ENCODE measurements at regions not wholly inside any gene's neighbourhood (a gene's known extent, or its start where the extent isn't known, plus 50 kb on each side); places are given as distances from the start of the nearest gene placed in this dataset.

DNA sequence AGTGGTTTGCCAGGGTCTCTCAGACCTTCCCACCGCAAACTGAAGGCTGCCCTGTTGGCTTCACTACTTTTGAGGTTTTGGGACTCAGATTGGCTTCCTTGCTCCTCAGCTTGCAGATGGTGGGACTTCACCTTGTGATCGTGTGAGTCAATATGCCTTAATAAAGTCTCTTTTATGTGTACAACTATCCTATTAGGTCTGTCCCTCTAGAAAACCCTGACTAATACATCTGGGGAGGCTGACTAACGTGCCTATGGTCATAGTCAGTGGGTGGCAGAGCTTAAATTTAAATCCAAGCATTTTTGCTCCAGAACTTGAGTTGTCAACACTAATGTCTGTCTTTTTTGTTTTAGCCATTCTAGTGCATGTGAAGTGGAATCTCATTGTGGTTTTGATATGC lies 76.5 kb upstream of the CHODL start:
- TF ChIP-seq, protein P1, sequence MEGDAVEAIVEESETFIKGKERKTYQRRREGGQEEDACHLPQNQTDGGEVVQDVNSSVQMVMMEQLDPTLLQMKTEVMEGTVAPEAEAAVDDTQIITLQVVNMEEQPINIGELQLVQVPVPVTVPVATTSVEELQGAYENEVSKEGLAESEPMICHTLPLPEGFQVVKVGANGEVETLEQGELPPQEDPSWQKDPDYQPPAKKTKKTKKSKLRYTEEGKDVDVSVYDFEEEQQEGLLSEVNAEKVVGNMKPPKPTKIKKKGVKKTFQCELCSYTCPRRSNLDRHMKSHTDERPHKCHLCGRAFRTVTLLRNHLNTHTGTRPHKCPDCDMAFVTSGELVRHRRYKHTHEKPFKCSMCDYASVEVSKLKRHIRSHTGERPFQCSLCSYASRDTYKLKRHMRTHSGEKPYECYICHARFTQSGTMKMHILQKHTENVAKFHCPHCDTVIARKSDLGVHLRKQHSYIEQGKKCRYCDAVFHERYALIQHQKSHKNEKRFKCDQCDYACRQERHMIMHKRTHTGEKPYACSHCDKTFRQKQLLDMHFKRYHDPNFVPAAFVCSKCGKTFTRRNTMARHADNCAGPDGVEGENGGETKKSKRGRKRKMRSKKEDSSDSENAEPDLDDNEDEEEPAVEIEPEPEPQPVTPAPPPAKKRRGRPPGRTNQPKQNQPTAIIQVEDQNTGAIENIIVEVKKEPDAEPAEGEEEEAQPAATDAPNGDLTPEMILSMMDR (IDR thresholded peaks at IDR 0.05): no peak
- no peak for TF ChIP-seq EP300 (IDR thresholded peaks at IDR 0.05)
